GM13977 (cell line): ENCODE measurements at regions not wholly inside any gene's neighbourhood (a gene's known extent, or its start where the extent isn't known, plus 50 kb on each side); places are given as distances from the start of the nearest gene placed in this dataset.

Experiments used
- DNase-seq: peaks from one replicate; pipeline ENCODE4 v3.0.0; 2012; ENCODE audit warnings: low spot score
- CTCF ChIP-seq: IDR thresholded peaks from 2 replicates; pipeline ENCODE4 v1.5.1; 2012; ENCODE audit warnings: mild to moderate bottlenecking, control low read depth; ENCODE audit not compliant: insufficient read depth; ENCODE audit errors: extremely low read depth, missing control alignments
- in situ Hi-C: fragments of 300-500 bp; cut with MboI; formaldehyde crosslinking; loops from one replicate; pipeline ENCODE4 v1.12.0; 2022; ENCODE audit warnings: low sequenced_read_pairs, low pct_unique_long_range_greater_than_20kb, mixed read lengths, inconsistent platforms; ENCODE audit not compliant: unreplicated experiment

GRCh38 chr22:48365386-48365785 is 1462.3 kb downstream of the BRD1 start:
- in situ Hi-C loops: no loop called here
- no peak for DNase-seq

DNA sequence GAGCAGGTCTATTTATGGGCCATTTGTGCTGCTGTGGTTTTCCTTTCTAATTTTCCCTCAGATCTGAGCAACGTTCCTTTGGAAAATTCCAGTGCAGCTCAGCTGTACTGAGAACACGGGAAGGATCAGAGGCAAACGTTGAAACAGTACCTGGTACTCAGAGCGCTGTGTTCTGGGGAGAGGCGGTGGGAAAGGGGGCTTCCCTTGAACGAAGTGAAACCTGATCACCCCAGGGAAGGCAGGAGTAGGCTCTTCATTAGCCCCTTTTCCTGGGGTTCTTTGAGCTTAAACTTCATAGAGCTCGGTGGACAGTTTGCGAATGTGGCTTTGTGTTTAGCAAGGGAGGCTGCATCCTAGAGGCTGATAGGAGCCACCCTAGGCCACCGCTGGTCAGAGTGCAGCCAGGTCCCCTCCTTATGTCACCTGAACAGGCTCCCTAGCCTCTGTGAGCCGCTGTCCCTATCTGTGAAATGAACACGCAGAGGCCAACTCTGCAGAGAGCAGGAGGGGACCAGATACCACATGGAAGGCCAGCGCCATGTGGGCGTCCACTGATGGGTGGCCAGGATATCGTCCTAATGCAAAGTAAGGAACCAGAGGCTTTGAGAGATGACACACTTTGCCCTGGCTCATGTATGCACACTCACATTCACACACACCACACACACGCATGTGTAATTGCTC is 1464.8 kb downstream of the BRD1 start:
- DNase-seq: no peak
- in situ Hi-C loops: no loop called here
- TF ChIP-seq CTCF: no peak

More at GRCh38 chr22:48365386-48365785, 1462.3 kb downstream of the BRD1 start:
- TF ChIP-seq CTCF: no peak

GRCh38 chr22:48361099-48361639 is 1466.5 kb downstream of the BRD1 start:
- DNase-seq: no peak
- TF ChIP-seq CTCF: no peak
- in situ Hi-C loops: no loop called here

GRCh38 chr22:48359613-48359965 is 1468.1 kb downstream of the BRD1 start:
- in situ Hi-C loops: no loop called here
- TF ChIP-seq CTCF: no peak
- DNase-seq: no peak

GRCh38 chr22:48358886-48359612 is 1468.6 kb downstream of the BRD1 start:
- TF ChIP-seq CTCF: no peak
- no peak for DNase-seq
- in situ Hi-C loops: no loop called here

DNA sequence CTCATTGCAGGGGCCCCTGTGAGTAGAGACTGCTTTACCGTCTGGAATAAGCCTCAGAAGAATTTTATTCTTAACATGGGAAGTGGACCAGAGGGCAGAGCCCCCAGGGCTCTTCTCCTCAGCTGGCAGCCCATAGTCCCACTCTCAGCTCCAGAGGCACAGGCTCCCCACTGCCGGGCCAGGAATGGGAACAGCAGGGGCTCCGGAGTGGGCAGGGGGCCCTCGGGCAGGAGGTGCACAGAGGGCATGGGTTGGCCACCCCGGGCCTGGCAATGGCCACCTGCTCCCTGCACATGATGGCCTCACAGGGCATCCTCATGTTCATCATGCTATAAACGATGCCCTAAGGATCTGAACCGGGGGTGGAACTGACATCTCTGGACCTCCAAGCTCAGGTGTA is 1469.7 kb downstream of the BRD1 start:
- in situ Hi-C loops: no loop called here
- no peak for DNase-seq
- TF ChIP-seq CTCF: no peak
